HG03521 (cell line): ENCODE measurements at regions not wholly inside any gene's neighbourhood (a gene's known extent, or its start where the extent isn't known, plus 50 kb on each side); places are given as distances from the start of the nearest gene placed in this dataset.

ENCODE experiments used
- ATAC-seq: cut with Tn5 transposase; IDR thresholded peaks from one replicate; pipeline ENCODE4 v1.9.1; 2021; ENCODE audit warnings: mild to moderate bottlenecking, moderate library complexity; ENCODE audit not compliant: unreplicated experiment

- no peak for ATAC-seq
Observed at GRCh38 chrX:150163956-150164726, 199.0 kb upstream of the MAMLD1 start.

- no peak for ATAC-seq
Observed at GRCh38 chrX:150164971-150165600, 198.0 kb upstream of the MAMLD1 start.

GRCh38 chrX:150165776-150166610, 197.1 kb upstream of the MAMLD1 start:
- ATAC-seq: no peak

- no peak for ATAC-seq
Observed at GRCh38 chrX:150167482-150168324, 195.4 kb upstream of the MAMLD1 start.

- ATAC-seq: no peak
Observed at GRCh38 chrX:150182161-150182560, 181.0 kb upstream of the MAMLD1 start.

- no peak for ATAC-seq
Observed at GRCh38 chrX:150184491-150184890, 178.6 kb upstream of the MAMLD1 start.

- ATAC-seq: no peak
Observed at GRCh38 chrX:150185766-150186165, 177.4 kb upstream of the MAMLD1 start.

- ATAC-seq: no peak
Observed at GRCh38 chrX:150192816-150193215, 170.3 kb upstream of the MAMLD1 start.

- ATAC-seq: no peak
Observed at GRCh38 chrX:150196285-150196684, 166.8 kb upstream of the MAMLD1 start.

- ATAC-seq: no peak
Observed at GRCh38 chrX:150197388-150197787, 165.7 kb upstream of the MAMLD1 start.

- no peak for ATAC-seq
Observed at GRCh38 chrX:150198776-150199175, 164.3 kb upstream of the MAMLD1 start.

- no peak for ATAC-seq
Observed at GRCh38 chrX:150199181-150199580, 163.9 kb upstream of the MAMLD1 start.

- no peak for ATAC-seq
Observed at GRCh38 chrX:150199803-150200202, 163.3 kb upstream of the MAMLD1 start.

- no peak for ATAC-seq
Observed at GRCh38 chrX:150200361-150200760, 162.8 kb upstream of the MAMLD1 start.

GRCh38 chrX:150200820-150201287, 162.3 kb upstream of the MAMLD1 start:
- ATAC-seq: peak; percentile 99

- ATAC-seq: no peak
Observed at GRCh38 chrX:150201391-150201790, 161.7 kb upstream of the MAMLD1 start.

GRCh38 chrX:150201841-150202240, 161.3 kb upstream of the MAMLD1 start:
- ATAC-seq: no peak

- ATAC-seq: no peak
Observed at GRCh38 chrX:150202641-150203247, 160.4 kb upstream of the MAMLD1 start.

GRCh38 chrX:150203248-150203645, 159.9 kb upstream of the MAMLD1 start:
- no peak for ATAC-seq

GRCh38 chrX:150205011-150205410, 158.1 kb upstream of the MAMLD1 start:
- ATAC-seq: no peak
